ENCODE measurements at regions not wholly inside any gene's neighbourhood (a gene's known extent, or its start where the extent isn't known, plus 50 kb on each side); places are given as distances from the start of the nearest gene placed in this dataset.

DNA sequence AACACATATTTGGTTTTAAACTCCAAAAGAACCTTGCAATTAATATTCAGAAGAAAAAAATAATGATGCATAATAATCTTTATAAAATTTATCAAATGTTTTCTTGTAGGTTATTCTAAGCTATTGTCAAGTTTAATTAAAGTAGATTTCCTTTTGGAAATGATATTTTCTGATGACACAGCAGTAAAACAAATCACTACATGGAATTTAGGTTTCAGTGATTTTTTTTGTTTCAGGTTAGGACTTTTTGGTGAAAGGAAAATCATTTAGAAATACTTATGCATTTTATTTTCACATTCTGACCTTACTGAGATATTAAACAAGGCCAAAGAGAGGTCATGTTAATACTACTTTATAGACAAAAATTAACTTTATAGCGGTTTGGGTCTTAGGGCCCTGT lies 1067.2 kb downstream of the TMTC2 start:
- TF ChIP-seq, protein P1, sequence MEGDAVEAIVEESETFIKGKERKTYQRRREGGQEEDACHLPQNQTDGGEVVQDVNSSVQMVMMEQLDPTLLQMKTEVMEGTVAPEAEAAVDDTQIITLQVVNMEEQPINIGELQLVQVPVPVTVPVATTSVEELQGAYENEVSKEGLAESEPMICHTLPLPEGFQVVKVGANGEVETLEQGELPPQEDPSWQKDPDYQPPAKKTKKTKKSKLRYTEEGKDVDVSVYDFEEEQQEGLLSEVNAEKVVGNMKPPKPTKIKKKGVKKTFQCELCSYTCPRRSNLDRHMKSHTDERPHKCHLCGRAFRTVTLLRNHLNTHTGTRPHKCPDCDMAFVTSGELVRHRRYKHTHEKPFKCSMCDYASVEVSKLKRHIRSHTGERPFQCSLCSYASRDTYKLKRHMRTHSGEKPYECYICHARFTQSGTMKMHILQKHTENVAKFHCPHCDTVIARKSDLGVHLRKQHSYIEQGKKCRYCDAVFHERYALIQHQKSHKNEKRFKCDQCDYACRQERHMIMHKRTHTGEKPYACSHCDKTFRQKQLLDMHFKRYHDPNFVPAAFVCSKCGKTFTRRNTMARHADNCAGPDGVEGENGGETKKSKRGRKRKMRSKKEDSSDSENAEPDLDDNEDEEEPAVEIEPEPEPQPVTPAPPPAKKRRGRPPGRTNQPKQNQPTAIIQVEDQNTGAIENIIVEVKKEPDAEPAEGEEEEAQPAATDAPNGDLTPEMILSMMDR (IDR thresholded peaks at IDR 0.05), result no peak
- no peak for TF ChIP-seq POLR2A (IDR thresholded peaks at IDR 0.05)
